ENCODE measurements at regions not wholly inside any gene's neighbourhood (a gene's known extent, or its start where the extent isn't known, plus 50 kb on each side); places are given as distances from the start of the nearest gene placed in this dataset.
"Not testable (repeated sequence)": the region's sequence is repeated elsewhere in the genome, so short reads cannot be mapped to it uniquely, and the experiment has no call there.

- H3K36me3 ChIP-seq (ENCODE audit: control insufficient read depth in 2 of 2, insufficient read depth in 1 of 2, low read length in 2 of 2); H3K9me3 ChIP-seq (ENCODE audit: control insufficient read depth, insufficient read depth, low read depth, low read length); H3K4me1 ChIP-seq (ENCODE audit: control insufficient read depth, insufficient read depth, low read length); H3K4me3 ChIP-seq (ENCODE audit: low read depth, low read length); POLR2A ChIA-PET; H3K27ac ChIP-seq (ENCODE audit: extremely low read depth, low read depth, low read length); CTCF ChIA-PET: not testable (repeated sequence)
Observed at GRCh38 chr7:55743454-55743717, 119.2 kb downstream of the SEPTIN14 start.

- H3K9me3 ChIP-seq (ENCODE audit: control insufficient read depth, insufficient read depth, low read depth, low read length); H3K4me3 ChIP-seq (ENCODE audit: low read depth, low read length); H3K4me1 ChIP-seq (ENCODE audit: control insufficient read depth, insufficient read depth, low read length); H3K36me3 ChIP-seq (ENCODE audit: control insufficient read depth in 2 of 2, insufficient read depth in 1 of 2, low read length in 2 of 2); H3K27ac ChIP-seq (ENCODE audit: extremely low read depth, low read depth, low read length); CTCF ChIA-PET; POLR2A ChIA-PET: not testable (repeated sequence)
Observed at GRCh38 chr7:55742651-55743453, 119.7 kb downstream of the SEPTIN14 start.

GRCh38 chr7:55741721-55742631 is 120.6 kb downstream of the SEPTIN14 start:
- H3K4me1 ChIP-seq (ENCODE audit: control insufficient read depth, insufficient read depth, low read length); CTCF ChIA-PET; H3K27ac ChIP-seq (ENCODE audit: extremely low read depth, low read depth, low read length); H3K36me3 ChIP-seq (ENCODE audit: control insufficient read depth in 2 of 2, insufficient read depth in 1 of 2, low read length in 2 of 2); POLR2A ChIA-PET; H3K9me3 ChIP-seq (ENCODE audit: control insufficient read depth, insufficient read depth, low read depth, low read length); H3K4me3 ChIP-seq (ENCODE audit: low read depth, low read length): not testable (repeated sequence)

- H3K27ac ChIP-seq (ENCODE audit: extremely low read depth, low read depth, low read length); H3K4me1 ChIP-seq (ENCODE audit: control insufficient read depth, insufficient read depth, low read length); H3K9me3 ChIP-seq (ENCODE audit: control insufficient read depth, insufficient read depth, low read depth, low read length); H3K36me3 ChIP-seq (ENCODE audit: control insufficient read depth in 2 of 2, insufficient read depth in 1 of 2, low read length in 2 of 2); CTCF ChIA-PET; POLR2A ChIA-PET; H3K4me3 ChIP-seq (ENCODE audit: low read depth, low read length): not testable (repeated sequence)
Observed at GRCh38 chr7:55740633-55741250, 121.8 kb downstream of the SEPTIN14 start.

- H3K27ac ChIP-seq (ENCODE audit: extremely low read depth, low read depth, low read length); CTCF ChIA-PET; H3K9me3 ChIP-seq (ENCODE audit: control insufficient read depth, insufficient read depth, low read depth, low read length); H3K4me1 ChIP-seq (ENCODE audit: control insufficient read depth, insufficient read depth, low read length); H3K4me3 ChIP-seq (ENCODE audit: low read depth, low read length); POLR2A ChIA-PET; H3K36me3 ChIP-seq (ENCODE audit: control insufficient read depth in 2 of 2, insufficient read depth in 1 of 2, low read length in 2 of 2): not testable (repeated sequence)
Observed at GRCh38 chr7:55740053-55740452, 122.5 kb downstream of the SEPTIN14 start.

GRCh38 chr7:55736641-55737221 is 125.8 kb downstream of the SEPTIN14 start:
- POLR2A ChIA-PET, CTCF ChIA-PET: not testable (repeated sequence)

GRCh38 chr7:55733241-55734140 is 129.1 kb downstream of the SEPTIN14 start:
- Histone ChIP-seq H3K9me3 (ENCODE audit: control insufficient read depth, insufficient read depth, low read depth, low read length) (no peaks in the 10 kb centered on the region), H3K36me3 (ENCODE audit: control insufficient read depth in 2 of 2, insufficient read depth in 1 of 2, low read length in 2 of 2) (no peaks in the 10 kb centered on the region), H3K4me3 (ENCODE audit: low read depth, low read length) (no peak overlapping the region), H3K27ac (ENCODE audit: extremely low read depth, low read depth, low read length) (no peak overlapping the region), H3K4me1 (ENCODE audit: control insufficient read depth, insufficient read depth, low read length) (no peaks in the 10 kb centered on the region)
- ChIA-PET POLR2A (no interaction called here), CTCF (no interaction called here)
- TF ChIP-seq ZNF280D (tag by site-specific recombination; IDR thresholded peaks at IDR 0.05) (no peak), ZNF324 (tag by site-specific recombination; IDR thresholded peaks at IDR 0.05) (no peak), ZNF558 (tag by site-specific recombination; IDR thresholded peaks at IDR 0.05) (no peak), ZSCAN4 (tag by site-specific recombination; IDR thresholded peaks at IDR 0.05) (no peak), ZNF121 (tag by site-specific recombination; IDR thresholded peaks at IDR 0.05) (no peak), TRIM28 (IDR thresholded peaks at IDR 0.05; ENCODE audit: borderline replicate concordance, low read length) (no peak), ZFP41 (tag by site-specific recombination; IDR thresholded peaks at IDR 0.05; ENCODE audit: borderline replicate concordance) (no peak), ZNF202 (tag by site-specific recombination; IDR thresholded peaks at IDR 0.05; ENCODE audit: borderline replicate concordance) (no peak)

More at GRCh38 chr7:55736641-55737221, 125.8 kb downstream of the SEPTIN14 start:
- not testable (repeated sequence) for H3K36me3 ChIP-seq (ENCODE audit: control insufficient read depth in 2 of 2, insufficient read depth in 1 of 2, low read length in 2 of 2); H3K27ac ChIP-seq (ENCODE audit: extremely low read depth, low read depth, low read length); H3K4me1 ChIP-seq (ENCODE audit: control insufficient read depth, insufficient read depth, low read length); H3K4me3 ChIP-seq (ENCODE audit: low read depth, low read length); H3K9me3 ChIP-seq (ENCODE audit: control insufficient read depth, insufficient read depth, low read depth, low read length)
